ENCODE measurements at regions not wholly inside any gene's neighbourhood (a gene's known extent, or its start where the extent isn't known, plus 50 kb on each side); places are given as distances from the start of the nearest gene placed in this dataset.

DNA sequence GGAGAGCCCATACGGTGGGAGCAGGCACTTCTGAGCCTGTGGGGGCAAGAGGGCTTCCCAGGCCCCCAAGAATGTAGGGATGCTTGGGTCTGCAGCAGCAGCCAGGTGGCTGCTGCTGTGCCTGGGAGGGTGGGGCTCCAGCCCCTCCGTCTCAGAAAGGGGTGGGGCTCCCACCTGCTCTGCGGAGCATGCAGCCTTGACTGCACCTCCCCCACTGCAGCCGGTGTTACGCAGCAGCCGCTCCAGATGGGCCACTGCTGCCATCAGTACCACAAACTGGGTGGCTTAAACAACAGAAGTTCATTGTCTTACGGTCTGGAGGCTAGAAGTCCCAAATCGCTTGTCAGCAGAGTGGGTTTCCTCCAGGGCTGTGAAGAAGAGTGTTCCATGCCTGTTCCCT, 365.5 kb downstream of the TMEM38B start:
- Histone ChIP-seq H3K27ac (no peak overlapping the region), H3K4me3 (no peak overlapping the region), H3K27me3 (replicated peaks; ENCODE audit: insufficient read depth) (no peaks in the 10 kb centered on the region), H3K36me3 (no peaks in the 10 kb centered on the region), H3K4me1 (ENCODE audit: control insufficient read depth in 1 of 2, low read depth in 2 of 2) (no peaks in the 10 kb centered on the region), H3K9me3 (no peaks in the 10 kb centered on the region)
- DNase-seq (ENCODE audit: low spot score) (no peak), ATAC-seq (ENCODE audit: insufficient number of reproducible peaks, low FRiP score, low read depth) (no peak)
- TF ChIP-seq, protein P1, sequence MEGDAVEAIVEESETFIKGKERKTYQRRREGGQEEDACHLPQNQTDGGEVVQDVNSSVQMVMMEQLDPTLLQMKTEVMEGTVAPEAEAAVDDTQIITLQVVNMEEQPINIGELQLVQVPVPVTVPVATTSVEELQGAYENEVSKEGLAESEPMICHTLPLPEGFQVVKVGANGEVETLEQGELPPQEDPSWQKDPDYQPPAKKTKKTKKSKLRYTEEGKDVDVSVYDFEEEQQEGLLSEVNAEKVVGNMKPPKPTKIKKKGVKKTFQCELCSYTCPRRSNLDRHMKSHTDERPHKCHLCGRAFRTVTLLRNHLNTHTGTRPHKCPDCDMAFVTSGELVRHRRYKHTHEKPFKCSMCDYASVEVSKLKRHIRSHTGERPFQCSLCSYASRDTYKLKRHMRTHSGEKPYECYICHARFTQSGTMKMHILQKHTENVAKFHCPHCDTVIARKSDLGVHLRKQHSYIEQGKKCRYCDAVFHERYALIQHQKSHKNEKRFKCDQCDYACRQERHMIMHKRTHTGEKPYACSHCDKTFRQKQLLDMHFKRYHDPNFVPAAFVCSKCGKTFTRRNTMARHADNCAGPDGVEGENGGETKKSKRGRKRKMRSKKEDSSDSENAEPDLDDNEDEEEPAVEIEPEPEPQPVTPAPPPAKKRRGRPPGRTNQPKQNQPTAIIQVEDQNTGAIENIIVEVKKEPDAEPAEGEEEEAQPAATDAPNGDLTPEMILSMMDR (IDR thresholded peaks at IDR 0.05): no peak

DNA sequence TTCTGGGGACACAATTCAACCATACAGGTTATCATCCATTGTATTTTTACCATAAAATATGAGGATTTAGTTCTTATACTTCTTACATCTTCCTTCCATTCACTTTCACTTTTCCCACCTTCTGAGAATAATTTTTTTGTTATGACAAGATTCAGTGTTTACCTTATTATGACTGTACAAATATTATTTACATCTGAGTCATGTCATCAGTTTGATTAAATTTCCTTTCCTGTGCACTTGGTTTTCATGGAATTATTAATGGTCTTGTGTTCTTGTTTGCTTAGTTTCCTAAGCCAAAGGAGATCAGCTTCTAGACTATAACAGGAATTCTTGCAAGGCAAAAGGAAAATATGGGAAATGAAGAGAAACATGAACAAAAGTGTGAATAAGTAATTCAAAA, 366.5 kb downstream of the TMEM38B start:
- no peak overlapping the region for H3K4me3 ChIP-seq
- no peaks in the 10 kb centered on the region for H3K27me3 ChIP-seq (replicated peaks; ENCODE audit: insufficient read depth)
- DNase-seq (ENCODE audit: low spot score): no peak
- ATAC-seq (ENCODE audit: insufficient number of reproducible peaks, low FRiP score, low read depth): no peak
- H3K27ac ChIP-seq: no peak overlapping the region
- TF ChIP-seq, protein P1 (IDR thresholded peaks at IDR 0.05): no peak
- H3K9me3 ChIP-seq: no peaks in the 10 kb centered on the region
- H3K36me3 ChIP-seq: no peaks in the 10 kb centered on the region
- H3K4me1 ChIP-seq (ENCODE audit: control insufficient read depth in 1 of 2, low read depth in 2 of 2): no peaks in the 10 kb centered on the region

DNA sequence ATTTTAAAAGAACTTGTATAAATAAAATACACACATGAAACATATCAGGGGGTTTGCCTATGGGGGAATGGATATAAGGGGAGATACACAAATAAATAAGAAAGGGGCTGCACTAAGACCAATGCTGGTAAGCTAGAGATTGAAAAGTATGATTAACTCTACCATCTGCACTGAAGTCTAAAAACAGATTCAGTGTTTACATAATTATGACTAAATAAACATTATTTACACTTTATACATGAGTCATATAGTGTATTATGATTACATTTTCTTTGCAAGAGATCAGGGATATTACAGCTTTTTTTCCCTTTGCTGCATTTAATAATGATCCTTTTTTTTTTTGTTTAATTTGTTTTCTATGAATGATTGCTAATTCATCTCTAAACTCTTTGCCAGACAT, 367.9 kb downstream of the TMEM38B start:
- Histone ChIP-seq H3K4me3 (no peak overlapping the region), H3K27me3 (replicated peaks; ENCODE audit: insufficient read depth) (no peaks in the 10 kb centered on the region), H3K27ac (no peak overlapping the region), H3K4me1 (ENCODE audit: control insufficient read depth in 1 of 2, low read depth in 2 of 2) (no peaks in the 10 kb centered on the region), H3K9me3 (no peaks in the 10 kb centered on the region), H3K36me3 (no peaks in the 10 kb centered on the region)
- DNase-seq (ENCODE audit: low spot score): no peak
- ATAC-seq (ENCODE audit: insufficient number of reproducible peaks, low FRiP score, low read depth): no peak
- TF ChIP-seq, protein P1 (IDR thresholded peaks at IDR 0.05): no peak

DNA sequence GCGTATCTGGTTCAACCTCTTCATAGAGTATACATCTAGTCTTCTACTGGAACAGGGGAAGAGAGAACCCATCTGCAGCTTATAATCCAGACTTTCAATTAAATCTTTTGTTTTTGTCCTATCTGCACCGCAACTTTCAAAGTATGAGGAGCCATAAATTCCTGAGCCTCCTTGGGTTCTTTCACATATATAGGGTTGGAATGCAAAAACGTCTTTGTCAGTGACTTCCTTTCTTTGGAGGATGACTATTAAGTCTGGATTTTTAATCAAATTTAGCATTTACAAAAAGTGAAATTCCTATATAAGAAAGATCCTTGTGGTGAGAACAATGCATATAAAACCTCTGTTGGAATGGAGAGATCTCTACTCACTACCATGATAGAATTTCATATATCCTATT, 370.8 kb downstream of the TMEM38B start:
- H3K27me3 ChIP-seq (replicated peaks; ENCODE audit: insufficient read depth): no peaks in the 10 kb centered on the region
- H3K27ac ChIP-seq: no peak overlapping the region
- H3K4me1 ChIP-seq (ENCODE audit: control insufficient read depth in 1 of 2, low read depth in 2 of 2): no peaks in the 10 kb centered on the region
- no peak overlapping the region for H3K4me3 ChIP-seq
- no peak for DNase-seq (ENCODE audit: low spot score)
- ATAC-seq (ENCODE audit: insufficient number of reproducible peaks, low FRiP score, low read depth): no peak
- TF ChIP-seq, protein P1 (IDR thresholded peaks at IDR 0.05): no peak
- H3K36me3 ChIP-seq: no peaks in the 10 kb centered on the region
- no peaks in the 10 kb centered on the region for H3K9me3 ChIP-seq

DNA sequence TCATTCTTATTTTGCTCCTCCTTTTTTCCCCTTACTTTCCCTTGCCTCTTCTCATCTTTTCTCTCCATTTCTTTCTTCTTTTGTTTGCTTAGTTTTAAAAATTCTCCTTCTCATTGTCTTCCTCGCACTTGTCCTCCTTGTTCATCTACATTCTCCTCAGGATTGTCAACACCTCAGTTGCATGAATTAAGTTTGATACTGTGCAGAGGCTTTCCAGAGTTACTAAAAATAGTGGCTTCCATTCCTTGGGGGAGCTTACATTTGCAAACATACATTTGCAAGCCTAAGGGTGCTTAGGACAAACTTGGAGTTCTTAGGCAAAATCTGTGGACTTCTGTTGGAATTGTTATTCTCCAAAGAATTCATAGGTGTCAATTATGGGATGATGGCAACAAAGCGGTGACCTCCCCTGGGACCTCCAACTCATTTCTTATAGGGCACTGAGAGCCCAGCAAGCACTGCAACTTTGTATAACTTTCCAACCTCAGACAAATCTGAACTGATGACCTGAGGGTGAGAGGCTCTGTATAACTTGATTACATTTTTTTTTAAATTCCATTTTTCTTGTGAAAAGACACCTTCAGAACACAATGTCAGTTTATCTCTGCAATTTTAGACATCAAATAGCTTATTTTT, 371.4 kb downstream of the TMEM38B start:
- H3K27ac ChIP-seq: no peak overlapping the region
- TF ChIP-seq, protein P1 (IDR thresholded peaks at IDR 0.05): no peak
- H3K9me3 ChIP-seq: no peaks in the 10 kb centered on the region
- no peaks in the 10 kb centered on the region for H3K36me3 ChIP-seq
- no peaks in the 10 kb centered on the region for H3K27me3 ChIP-seq (replicated peaks; ENCODE audit: insufficient read depth)
- ATAC-seq (ENCODE audit: insufficient number of reproducible peaks, low FRiP score, low read depth) (no peak), DNase-seq (ENCODE audit: low spot score) (no peak)
- no peaks in the 10 kb centered on the region for H3K4me1 ChIP-seq (ENCODE audit: control insufficient read depth in 1 of 2, low read depth in 2 of 2)
- no peak overlapping the region for H3K4me3 ChIP-seq
